ENCODE measurements at regions not wholly inside any gene's neighbourhood (a gene's known extent, or its start where the extent isn't known, plus 50 kb on each side); places are given as distances from the start of the nearest gene placed in this dataset.

GRCh38 chr5:2224689-2225088, 342.0 kb upstream of the IRX4 start:
- dilution Hi-C loops (cut with MboI; ENCODE audit: extremely low pct_ligation_motif_present, low sequenced_read_pairs) (no loop called here), intact Hi-C loops (cut with micrococcal nuclease) (no loop called here)
- Histone ChIP-seq H3K4me3 (replicated peaks in 1 of 3; ENCODE audit: insufficient read depth in 1 of 3, low read depth in 1 of 3, low read length in 3 of 3) (no peak overlapping the region), H3K9me3 (replicated peaks; ENCODE audit: control insufficient read depth, insufficient read depth, low read length) (peaks cover 5% of the 10 kb centered on the region), H3K9ac (replicated peaks; ENCODE audit: extremely low read depth, insufficient read depth, low read length) (no peak overlapping the region), H2AFZ (ENCODE audit: low read depth, low read length) (no peak overlapping the region), H3K27me3 (ENCODE audit: control insufficient read depth in 2 of 2, insufficient read depth in 2 of 2, low read length in 2 of 2) (no peaks in the 10 kb centered on the region), H3K36me3 (ENCODE audit: control insufficient read depth in 2 of 2, extremely low read depth in 1 of 2, insufficient read depth in 2 of 2, low read length in 2 of 2) (no peaks in the 10 kb centered on the region), H4K20me1 (replicated peaks; ENCODE audit: control insufficient read depth, extremely low read depth, insufficient read depth, low read length) (no peaks in the 10 kb centered on the region), H3K27ac (ENCODE audit: insufficient read depth, low read depth, low read length) (no peak overlapping the region), H3K4me2 (ENCODE audit: insufficient read depth, low read length) (no peak overlapping the region), H3K4me1 (ENCODE audit: control insufficient read depth, extremely low read depth, insufficient read depth, low read length) (no peaks in the 10 kb centered on the region), H3K9me1 (replicated peaks; ENCODE audit: control insufficient read depth, extremely low read depth, insufficient read depth, low read length) (no peaks in the 10 kb centered on the region), H3K79me2 (ENCODE audit: control insufficient read depth, insufficient read depth, low read length) (no peaks in the 10 kb centered on the region)
- CTCF ChIA-PET = no interaction called here
- TF ChIP-seq FOS (IDR thresholded peaks at IDR 0.05; ENCODE audit: borderline replicate concordance, insufficient read depth, low read length) (no peak), JUN (IDR thresholded peaks at IDR 0.05; ENCODE audit: borderline replicate concordance, insufficient read depth, insufficient read length, low read depth) (no peak), MAX (IDR thresholded peaks at IDR 0.05; ENCODE audit: insufficient read depth, insufficient read length) (no peak), POLR2A (IDR thresholded peaks at IDR 0.05; ENCODE audit: low read depth, low read length) (no peak), MYC (IDR thresholded peaks at IDR 0.05; ENCODE audit: low read depth, low read length) (no peak), GATA2 (IDR thresholded peaks at IDR 0.05; ENCODE audit: insufficient read depth, insufficient read length, low read depth, low read length) (no peak), POLR2AphosphoS5 (IDR thresholded peaks at IDR 0.05; ENCODE audit: insufficient read depth, low read depth, low read length) (no peak), EZH2 (IDR thresholded peaks at IDR 0.05; ENCODE audit: borderline replicate concordance, low read depth, low read length, severe bottlenecking) (no peak), CTCF (IDR thresholded peaks at IDR 0.05; ENCODE audit: extremely low read depth in 1 of 2, insufficient read depth in 1 of 2, low read depth in 1 of 2, low read length in 2 of 2) (no peak)
- BruUV-seq (replicated peaks) = no TSS peak
- FAIRE-seq (no peak), DNase-seq (ENCODE audit: low read depth, low spot score) (no peak)
- POLR2A ChIA-PET = no interaction called here

All from endothelial cell of umbilical vein (primary cell).